K562 (cell line): ENCODE measurements at regions not wholly inside any gene's neighbourhood (a gene's known extent, or its start where the extent isn't known, plus 50 kb on each side); places are given as distances from the start of the nearest gene placed in this dataset.

ENCODE experiments used
- ATF4 ChIP-seq: fragments of 450-650 bp; formaldehyde crosslinking; IDR thresholded peaks from 2 replicates; pipeline ENCODE4 v1.4.0; 2022; ENCODE audit warnings: mild to moderate bottlenecking, moderate library complexity
- CBFA2T2 ChIP-seq: fragments of 450-650 bp; conservative IDR thresholded peaks from 2 replicates; pipeline ENCODE4 v1.6.1; 2017; ENCODE audit warnings: mild to moderate bottlenecking
- CBFA2T3 ChIP-seq: fragments of 450-650 bp; IDR thresholded peaks from 2 replicates; pipeline ENCODE4 v1.6.1; 2017
- CHAMP1 ChIP-seq: fragments of 450-650 bp; IDR thresholded peaks from 2 replicates; pipeline ENCODE4 v1.6.1; 2016; ENCODE audit warnings: mild to moderate bottlenecking
- CHD2 ChIP-seq: IDR thresholded peaks from 2 replicates; pipeline ENCODE4 v1.6.1; 2011; ENCODE audit warnings: low read depth, low read length
- CUX1 ChIP-seq: fragments of 200-800 bp; sonication (Bioruptor generic); IDR thresholded peaks from 2 replicates; pipeline ENCODE4 v1.6.1; 2016; ENCODE audit warnings: missing genetic modification characterization, missing compliant biosample characterization
- ESRRB ChIP-seq: fragments of 250-450 bp; sonication (Bioruptor Pico); IDR thresholded peaks from 2 replicates; pipeline ENCODE4 v1.5.0; 2020; ENCODE audit warnings: mild to moderate bottlenecking, moderate library complexity, borderline replicate concordance
- KDM4B ChIP-seq, 2 experiments: fragments of 450-650 bp in 1 of 2; sonication (generic) in 1 of 2; IDR thresholded peaks; 2 replicates each; pipeline ENCODE4 v1.6.1; 2016 to 2017; ENCODE audit warnings: borderline replicate concordance in 2 of 2, antibody characterized with exemption in 1 of 2, low read depth in 1 of 2, mild to moderate bottlenecking in 1 of 2
- KLF10 ChIP-seq: fragments of 250-450 bp; sonication (Bioruptor Pico); IDR thresholded peaks from 2 replicates; pipeline ENCODE4 v1.6.1; 2021; ENCODE audit warnings: matching md5 sums
- MNT ChIP-seq, 2 experiments: fragments of 450-650 bp; conservative IDR thresholded peaks; 2 replicates each; pipeline ENCODE4 v1.6.1; 2017; ENCODE audit warnings: mild to moderate bottlenecking in 2 of 2, moderate library complexity in 2 of 2
- MXI1 ChIP-seq: IDR thresholded peaks from 2 replicates; pipeline ENCODE4 v1.6.1; 2011; ENCODE audit warnings: low read depth, mild to moderate bottlenecking, improper control_type of control experiment, low read length
- PHB ChIP-seq: fragments of 250-450 bp; sonication (Bioruptor Pico); IDR thresholded peaks from 2 replicates; pipeline ENCODE4 v1.5.0; 2021
- POLR2AphosphoS2 ChIP-seq: IDR thresholded peaks from 2 replicates; pipeline ENCODE4 v1.6.1; 2012; ENCODE audit warnings: low read length, improper control_type of control experiment
- SNIP1 ChIP-seq: fragments of 450-650 bp; IDR thresholded peaks from 2 replicates; pipeline ENCODE4 v1.7.1; 2017; ENCODE audit warnings: low read depth, mild to moderate bottlenecking
- SUPT5H ChIP-seq: fragments of 450-650 bp; IDR thresholded peaks from 2 replicates; pipeline ENCODE4 v1.6.1; 2016
- TRIM28 ChIP-seq: fragments of 450-650 bp; IDR thresholded peaks from 2 replicates; pipeline ENCODE4 v1.6.1; 2017
- ZBTB43 ChIP-seq: sonication (generic); formaldehyde crosslinking; IDR thresholded peaks from 2 replicates; pipeline ENCODE4 v1.8.0; 2023; ENCODE audit warnings: mild to moderate bottlenecking, missing genetic modification reagents
- ZNF41 ChIP-seq: fragments of 250-450 bp; sonication (Bioruptor Pico); conservative IDR thresholded peaks from 2 replicates; pipeline ENCODE4 v1.4.0; 2020; ENCODE audit warnings: mild to moderate bottlenecking

GRCh38 chr18:22093731-22094357 lies 75.5 kb upstream of the GATA6 start (continued):
- TF ChIP-seq SUPT5H (no peak), CHAMP1 (peak; percentile 68; the same call in 1 of the 2 replicates), CBFA2T2 (peak; percentile 98), TRIM28 (0 out of 2 replicates have a peak, but pooled peaks have one; percentile 48), CHD2 (no peak), CUX1 (CRISPR knock-in tag) (no peak), ESRRB (no peak), MNT (conservative IDR thresholded peaks at IDR 0.05) (peak; percentile 49 to 73; a peak in 2 of 4 replicates), ATF4 (CRISPR knock-in tag) (no peak), SNIP1 (no peak), KLF10 (CRISPR knock-in tag) (no peak), MXI1 (no peak), PHB (CRISPR knock-in tag) (no peak), CBFA2T3 (peak; percentile 99), POLR2AphosphoS2 (no peak), ZBTB43 (CRISPR knock-in tag) (no peak), ZNF41 (CRISPR knock-in tag) (no peak), KDM4B (IDR thresholded peaks at IDR 0.05; ENCODE audit: borderline replicate concordance in 2 of 2, low read depth in 1 of 2) (no peak)
